HG02943 (cell line): ENCODE measurements at regions not wholly inside any gene's neighbourhood (a gene's known extent, or its start where the extent isn't known, plus 50 kb on each side); places are given as distances from the start of the nearest gene placed in this dataset.

Experiments
- ATAC-seq: cut with Tn5 transposase; IDR thresholded peaks from one replicate; pipeline ENCODE4 v1.9.1; 2021; ENCODE audit warnings: mild to moderate bottlenecking, low read depth, moderate library complexity; ENCODE audit not compliant: unreplicated experiment

GRCh38 chr10:84075226-84076046 lies 63.9 kb upstream of the GHITM start:
- ATAC-seq = no peak

GRCh38 chr10:84076047-84076388 lies 63.3 kb upstream of the GHITM start:
- ATAC-seq = no peak

- ATAC-seq = no peak
Observed at GRCh38 chr10:84076540-84077195, 62.6 kb upstream of the GHITM start.

- no peak for ATAC-seq
Observed at GRCh38 chr10:84077768-84078167, 61.5 kb upstream of the GHITM start.

- ATAC-seq = no peak
Observed at GRCh38 chr10:84078771-84079170, 60.5 kb upstream of the GHITM start.

- ATAC-seq = no peak
Observed at GRCh38 chr10:84084342-84084741, 55.0 kb upstream of the GHITM start.

- no peak for ATAC-seq
Observed at GRCh38 chr10:84087202-84087601, 52.1 kb upstream of the GHITM start.

GRCh38 chr10:84088626-84089025 lies 50.7 kb upstream of the GHITM start:
- ATAC-seq = no peak

- ATAC-seq = no peak
Observed at GRCh38 chr10:84089162-84089561, 50.1 kb upstream of the GHITM start.
